ENCODE measurements at regions not wholly inside any gene's neighbourhood (a gene's known extent, or its start where the extent isn't known, plus 50 kb on each side); places are given as distances from the start of the nearest gene placed in this dataset.
"Not testable (repeated sequence)": the region's sequence is repeated elsewhere in the genome, so short reads cannot be mapped to it uniquely, and the experiment has no call there.

DNA sequence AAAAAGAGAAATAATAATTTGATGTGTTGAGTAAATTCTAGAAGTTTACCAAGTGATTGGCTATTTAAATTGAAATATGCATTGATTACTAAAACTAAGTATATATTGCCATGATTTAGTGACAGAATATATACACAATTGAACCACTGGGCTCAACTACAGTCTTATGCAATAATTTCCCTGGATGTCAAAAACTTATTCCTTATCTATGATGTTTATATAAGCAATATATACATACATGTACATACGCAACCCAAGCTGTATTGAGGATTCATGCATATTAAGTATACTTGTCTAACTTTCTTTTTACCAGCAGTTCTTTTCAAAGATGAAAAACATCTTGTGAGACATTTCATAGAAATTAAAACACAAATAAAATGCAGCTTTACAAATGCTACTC, 165.8 kb downstream of the ZIC4 start:
- Histone ChIP-seq H3K27ac (ENCODE audit: low read depth, low read length) (no peak overlapping the region), H3K4me1 (ENCODE audit: insufficient read depth, low read length) (no peaks in the 10 kb centered on the region), H3K4me3 (ENCODE audit: low read length in 2 of 2) (no peak overlapping the region), H3K9me3 (ENCODE audit: control insufficient read depth in 1 of 2, low read length in 2 of 2) (no peaks in the 10 kb centered on the region), H3K27me3 (ENCODE audit: insufficient read depth, low read length) (no peaks in the 10 kb centered on the region), H3K36me3 (ENCODE audit: insufficient read depth, low read length) (no peaks in the 10 kb centered on the region)
- Mint-ChIP-seq H3K27ac (no peak overlapping the region), H3K9me3 (peaks cover 0 to 17% (median 5%) of the 10 kb centered on the region in 8 donors), H3K4me3 (no peak overlapping the region), H3K4me1 (no peaks in the 10 kb centered on the region), H3K36me3 (no peaks in the 10 kb centered on the region), H3K27me3 (no peaks in the 10 kb centered on the region)
- no peak for DNase-seq
- intact Hi-C loops (cut with micrococcal nuclease): no loop called here
- ChIA-PET POLR2A (ENCODE audit: partially characterized antibody) (no interaction called here), CTCF (ENCODE audit: partially characterized antibody) (no interaction called here)

- H3K36me3 ChIP-seq (ENCODE audit: insufficient read depth, low read length): no peaks in the 10 kb centered on the region
- Mint-ChIP-seq H3K4me3 (no peak overlapping the region), H3K9me3 (peaks cover 0 to 11% (median 3%) of the 10 kb centered on the region in 8 donors), H3K4me1 (no peaks in the 10 kb centered on the region), H3K36me3 (no peaks in the 10 kb centered on the region), H3K27ac (no peak overlapping the region), H3K27me3 (no peaks in the 10 kb centered on the region)
- intact Hi-C loops (cut with micrococcal nuclease): no loop called here
- POLR2A ChIA-PET (ENCODE audit: partially characterized antibody): no interaction called here
- H3K27me3 ChIP-seq (ENCODE audit: insufficient read depth, low read length): no peaks in the 10 kb centered on the region
- H3K27ac ChIP-seq (ENCODE audit: low read depth, low read length): no peak overlapping the region
- DNase-seq: no peak
- H3K9me3 ChIP-seq (ENCODE audit: control insufficient read depth in 1 of 2, low read length in 2 of 2): no peaks in the 10 kb centered on the region
- no peaks in the 10 kb centered on the region for H3K4me1 ChIP-seq (ENCODE audit: insufficient read depth, low read length)
- CTCF ChIA-PET (ENCODE audit: partially characterized antibody): no interaction called here
- no peak overlapping the region for H3K4me3 ChIP-seq (ENCODE audit: low read length in 2 of 2)
Measured at GRCh38 chr3:147237991-147238390, 168.4 kb downstream of the ZIC4 start.

- DNase-seq; H3K27me3 ChIP-seq (ENCODE audit: insufficient read depth, low read length); H3K4me1 Mint-ChIP-seq; H3K4me3 Mint-ChIP-seq; intact Hi-C loops (cut with micrococcal nuclease); H3K36me3 Mint-ChIP-seq; H3K4me1 ChIP-seq (ENCODE audit: insufficient read depth, low read length); H3K9me3 ChIP-seq (ENCODE audit: control insufficient read depth in 1 of 2, low read length in 2 of 2); CTCF ChIA-PET (ENCODE audit: partially characterized antibody); H3K4me3 ChIP-seq (ENCODE audit: low read length in 2 of 2); H3K27me3 Mint-ChIP-seq; H3K36me3 ChIP-seq (ENCODE audit: insufficient read depth, low read length); H3K27ac Mint-ChIP-seq; POLR2A ChIA-PET (ENCODE audit: partially characterized antibody); H3K27ac ChIP-seq (ENCODE audit: low read depth, low read length): not testable (repeated sequence)
- peaks cover 0 to 18% (median 9%) of the 10 kb centered on the region in 8 donors for H3K9me3 Mint-ChIP-seq
Measured at GRCh38 chr3:147231980-147232379, 174.4 kb downstream of the ZIC4 start.

DNA sequence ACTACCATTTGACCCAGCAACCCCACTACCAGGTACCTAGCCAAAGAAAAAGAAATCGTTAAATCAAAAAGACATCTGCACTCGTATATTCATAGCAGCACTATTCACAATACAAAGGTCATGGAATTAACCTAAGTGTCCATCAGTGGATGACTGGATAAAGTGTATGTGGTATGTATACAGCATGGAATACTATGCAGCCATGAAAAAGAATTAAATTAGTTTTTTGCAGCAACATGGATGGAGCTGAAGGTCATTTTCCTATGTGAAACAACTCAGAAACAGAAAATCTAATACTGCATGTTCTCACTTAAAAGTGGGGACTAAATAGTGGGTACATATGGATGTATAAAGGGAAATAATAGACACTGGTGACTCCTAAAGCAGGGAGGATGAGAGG, 175.2 kb downstream of the ZIC4 start:
- no peaks in the 10 kb centered on the region for H3K36me3 Mint-ChIP-seq
- no peak overlapping the region for H3K27ac ChIP-seq (ENCODE audit: low read depth, low read length)
- peaks cover 0 to 14% (median 8%) of the 10 kb centered on the region in 8 donors for H3K9me3 Mint-ChIP-seq
- POLR2A ChIA-PET (ENCODE audit: partially characterized antibody): no interaction called here
- H3K9me3 ChIP-seq (ENCODE audit: control insufficient read depth in 1 of 2, low read length in 2 of 2): no peaks in the 10 kb centered on the region
- H3K27me3 ChIP-seq (ENCODE audit: insufficient read depth, low read length): no peaks in the 10 kb centered on the region
- intact Hi-C loops (cut with micrococcal nuclease): no loop called here
- H3K4me1 Mint-ChIP-seq: no peaks in the 10 kb centered on the region
- no peak overlapping the region for H3K4me3 ChIP-seq (ENCODE audit: low read length in 2 of 2)
- H3K4me1 ChIP-seq (ENCODE audit: insufficient read depth, low read length): no peaks in the 10 kb centered on the region
- no peaks in the 10 kb centered on the region for H3K36me3 ChIP-seq (ENCODE audit: insufficient read depth, low read length)
- CTCF ChIA-PET (ENCODE audit: partially characterized antibody): no interaction called here
- H3K27ac Mint-ChIP-seq: no peak overlapping the region
- no peak for DNase-seq
- no peaks in the 10 kb centered on the region for H3K27me3 Mint-ChIP-seq
- H3K4me3 Mint-ChIP-seq: no peak overlapping the region

DNA sequence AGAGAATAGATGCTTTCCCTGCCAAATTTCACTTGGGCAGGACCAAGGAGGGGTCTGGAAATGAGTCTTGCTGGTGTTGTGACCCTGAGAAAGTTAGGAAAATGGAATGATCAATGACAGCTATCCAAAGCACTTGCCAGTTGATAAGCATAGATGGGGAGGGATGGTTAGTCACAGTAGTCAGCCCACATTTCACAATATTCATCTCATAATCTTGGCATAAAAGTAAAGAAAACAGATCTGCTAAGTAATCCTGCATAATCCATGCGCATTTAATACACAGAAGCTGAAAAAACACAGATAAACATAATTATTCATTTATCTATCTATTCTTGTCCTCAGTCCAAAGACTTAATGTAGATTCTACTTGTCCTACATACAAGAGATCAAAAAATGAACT, 184.1 kb downstream of the ZIC4 start:
- no peaks in the 10 kb centered on the region for H3K9me3 ChIP-seq (ENCODE audit: control insufficient read depth in 1 of 2, low read length in 2 of 2)
- no peak for DNase-seq
- no peaks in the 10 kb centered on the region for H3K36me3 Mint-ChIP-seq
- H3K9me3 Mint-ChIP-seq: peaks cover 0 to 4% (median 0%) of the 10 kb centered on the region in 8 donors
- H3K4me1 Mint-ChIP-seq: no peaks in the 10 kb centered on the region
- no peak overlapping the region for H3K4me3 Mint-ChIP-seq
- ChIA-PET CTCF (ENCODE audit: partially characterized antibody) (no interaction called here), POLR2A (ENCODE audit: partially characterized antibody) (no interaction called here)
- H3K27ac Mint-ChIP-seq: no peak overlapping the region
- H3K27me3 ChIP-seq (ENCODE audit: insufficient read depth, low read length): no peaks in the 10 kb centered on the region
- H3K36me3 ChIP-seq (ENCODE audit: insufficient read depth, low read length): no peaks in the 10 kb centered on the region
- no peak overlapping the region for H3K4me3 ChIP-seq (ENCODE audit: low read length in 2 of 2)
- no peak overlapping the region for H3K27ac ChIP-seq (ENCODE audit: low read depth, low read length)
- intact Hi-C loops (cut with micrococcal nuclease): no loop called here
- H3K27me3 Mint-ChIP-seq: no peaks in the 10 kb centered on the region
- H3K4me1 ChIP-seq (ENCODE audit: insufficient read depth, low read length): no peaks in the 10 kb centered on the region

DNA sequence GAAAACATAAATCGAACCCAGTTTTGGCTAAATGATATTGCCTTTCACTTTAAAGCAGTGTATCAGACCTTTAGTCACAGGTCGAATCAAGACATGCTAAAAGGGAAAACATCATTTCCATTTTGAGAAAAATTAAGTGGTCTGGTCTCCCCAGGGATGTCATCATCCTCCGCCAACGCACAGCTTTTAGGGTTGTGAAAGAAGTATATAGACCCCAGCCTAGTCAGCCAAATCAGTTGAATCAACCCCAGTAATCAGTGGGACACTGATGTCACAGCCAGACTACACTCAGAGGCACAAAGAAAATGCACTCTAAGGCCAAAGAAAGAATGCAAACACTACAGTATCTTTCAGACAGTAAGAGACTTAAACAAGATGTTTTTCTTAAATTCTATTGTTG, 187.4 kb downstream of the ZIC4 start:
- Histone ChIP-seq H3K9me3 (ENCODE audit: control insufficient read depth in 1 of 2, low read length in 2 of 2) (no peaks in the 10 kb centered on the region), H3K27me3 (ENCODE audit: insufficient read depth, low read length) (no peaks in the 10 kb centered on the region), H3K4me3 (ENCODE audit: low read length in 2 of 2) (no peak overlapping the region), H3K27ac (ENCODE audit: low read depth, low read length) (no peak overlapping the region), H3K36me3 (ENCODE audit: insufficient read depth, low read length) (no peaks in the 10 kb centered on the region), H3K4me1 (ENCODE audit: insufficient read depth, low read length) (no peaks in the 10 kb centered on the region)
- peaks cover 0 to 3% (median 0%) of the 10 kb centered on the region in 8 donors for H3K9me3 Mint-ChIP-seq
- H3K27ac Mint-ChIP-seq: no peak overlapping the region
- DNase-seq: no peak
- CTCF ChIA-PET (ENCODE audit: partially characterized antibody): no interaction called here
- POLR2A ChIA-PET (ENCODE audit: partially characterized antibody): no interaction called here
- intact Hi-C loops (cut with micrococcal nuclease): no loop called here
- no peak overlapping the region for H3K4me3 Mint-ChIP-seq
- no peaks in the 10 kb centered on the region for H3K36me3 Mint-ChIP-seq
- H3K27me3 Mint-ChIP-seq: no peaks in the 10 kb centered on the region
- H3K4me1 Mint-ChIP-seq: no peaks in the 10 kb centered on the region

DNA sequence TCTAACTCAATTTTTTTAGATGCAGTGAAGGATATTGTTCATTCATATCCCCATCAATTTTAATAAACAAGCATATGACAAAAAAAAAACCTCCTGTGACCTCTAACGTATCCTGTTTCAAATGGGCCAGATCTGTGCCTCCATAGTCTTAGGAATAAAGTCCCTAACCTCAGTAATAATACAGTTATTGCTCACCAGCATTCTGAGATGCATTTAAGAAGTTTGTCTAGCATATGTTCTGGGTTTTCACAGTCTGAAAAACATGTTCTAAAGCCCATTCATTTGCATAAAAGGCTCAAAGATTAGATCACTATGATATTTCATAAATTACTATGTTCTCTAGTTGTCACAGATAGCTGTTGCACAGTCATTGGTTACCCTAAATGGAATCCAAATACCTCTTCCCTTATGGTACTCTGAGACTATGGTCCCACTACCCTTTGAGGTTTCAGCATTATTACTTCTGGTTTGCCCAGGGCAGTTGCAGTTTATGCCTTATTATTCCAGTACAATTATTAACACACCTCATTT, 190.1 kb downstream of the ZIC4 start:
- Histone ChIP-seq H3K4me3 (ENCODE audit: low read length in 2 of 2) (no peak overlapping the region), H3K27ac (ENCODE audit: low read depth, low read length) (no peak overlapping the region), H3K9me3 (ENCODE audit: control insufficient read depth in 1 of 2, low read length in 2 of 2) (no peaks in the 10 kb centered on the region), H3K36me3 (ENCODE audit: insufficient read depth, low read length) (no peaks in the 10 kb centered on the region), H3K4me1 (ENCODE audit: insufficient read depth, low read length) (no peaks in the 10 kb centered on the region), H3K27me3 (ENCODE audit: insufficient read depth, low read length) (no peaks in the 10 kb centered on the region)
- Mint-ChIP-seq H3K9me3 (peaks cover 0 to 6% (median 0%) of the 10 kb centered on the region in 8 donors), H3K27ac (no peak overlapping the region), H3K27me3 (no peaks in the 10 kb centered on the region), H3K36me3 (no peaks in the 10 kb centered on the region), H3K4me1 (no peaks in the 10 kb centered on the region), H3K4me3 (no peak overlapping the region)
- CTCF ChIA-PET (ENCODE audit: partially characterized antibody): no interaction called here
- intact Hi-C loops (cut with micrococcal nuclease): no loop called here
- no peak for DNase-seq
- POLR2A ChIA-PET (ENCODE audit: partially characterized antibody): no interaction called here

- no peak for DNase-seq
- Histone ChIP-seq H3K36me3 (ENCODE audit: insufficient read depth, low read length) (no peaks in the 10 kb centered on the region), H3K4me3 (ENCODE audit: low read length in 2 of 2) (no peak overlapping the region), H3K27ac (ENCODE audit: low read depth, low read length) (no peak overlapping the region), H3K9me3 (ENCODE audit: control insufficient read depth in 1 of 2, low read length in 2 of 2) (no peaks in the 10 kb centered on the region), H3K27me3 (ENCODE audit: insufficient read depth, low read length) (no peaks in the 10 kb centered on the region), H3K4me1 (ENCODE audit: insufficient read depth, low read length) (no peaks in the 10 kb centered on the region)
- Mint-ChIP-seq H3K27me3 (no peaks in the 10 kb centered on the region), H3K4me1 (no peaks in the 10 kb centered on the region), H3K36me3 (no peaks in the 10 kb centered on the region), H3K4me3 (no peak overlapping the region), H3K9me3 (peaks cover 0 to 9% (median 0%) of the 10 kb centered on the region in 8 donors), H3K27ac (no peak overlapping the region)
- intact Hi-C loops (cut with micrococcal nuclease): no loop called here
- ChIA-PET POLR2A (ENCODE audit: partially characterized antibody) (no interaction called here), CTCF (ENCODE audit: partially characterized antibody) (no interaction called here)
Measured at GRCh38 chr3:147215660-147216059, 190.7 kb downstream of the ZIC4 start.

Measured in CD4-positive, alpha-beta memory T cell (primary cell).